Esophagus muscularis mucosa (tissue), 4 donors: ENCODE measurements at regions not wholly inside any gene's neighbourhood (a gene's known extent, or its start where the extent isn't known, plus 50 kb on each side); places are given as distances from the start of the nearest gene placed in this dataset.
"Not testable (repeated sequence)": the region's sequence is repeated elsewhere in the genome, so short reads cannot be mapped to it uniquely, and the experiment has no call there.

ENCODE experiments used
- DNase-seq: peaks from one replicate; pipeline ENCODE4 v3.0.0-alpha.2; 2017; ENCODE audit errors: extremely low spot score
- H3K27ac ChIP-seq, 4 donors: fragments of 200-600 bp; sonication (generic); replicated peaks in 1 of 4; 1 replicate in 3 of 4; 2 replicates in 1 of 4; pipeline ENCODE4 v1.5.1; 2016 to 2019; ENCODE audit warnings: mild to moderate bottlenecking in 1 of 4
- H3K27me3 ChIP-seq, 4 donors: fragments of 200-600 bp; sonication (generic); one replicate each; pipeline versions ENCODE4 v1.5.1 to v1.6.0; 2016 to 2019
- H3K36me3 ChIP-seq, 4 donors: fragments of 200-600 bp; sonication (generic); one replicate each; pipeline ENCODE4 v1.5.1; 2016 to 2019
- H3K4me1 ChIP-seq, 4 donors: fragments of 200-600 bp; sonication (generic); one replicate each; pipeline ENCODE4 v1.5.1; 2016 to 2019
- H3K4me3 ChIP-seq, 4 donors: fragments of 200-600 bp; sonication (generic); 1 replicate in 2 of 4; 2 replicates in 2 of 4; pipeline ENCODE4 v1.5.1; 2016 to 2019; ENCODE audit warnings: mild to moderate bottlenecking in 4 of 4, moderate library complexity in 1 of 4
- H3K9me3 ChIP-seq, 4 donors: fragments of 200-600 bp; sonication (generic); 1 replicate in 3 of 4; 2 replicates in 1 of 4; pipeline ENCODE4 v1.5.1; 2016 to 2019
- EP300 ChIP-seq: sonication (generic); formaldehyde crosslinking; IDR thresholded peaks from one replicate; pipeline ENCODE4 v1.6.1; 2017; ENCODE audit warnings: antibody characterized with exemption
- POLR2A ChIP-seq: fragments of 450-650 bp; IDR thresholded peaks from one replicate; pipeline ENCODE4 v1.6.1; 2017; ENCODE audit warnings: antibody characterized with exemption, moderate library complexity, mild to moderate bottlenecking, low read depth
- POLR2AphosphoS5 ChIP-seq, 2 donors: sonication (generic); formaldehyde crosslinking; IDR thresholded peaks; one replicate each; pipeline ENCODE4 v1.6.1; 2017; ENCODE audit warnings: antibody characterized with exemption in 2 of 2
- WGBS: methylation state at CpG from one replicate; pipeline ENCODE4 v1.1.5; 2018; 5-methylcytosine and 5-hydroxymethylcytosine counted together
- intact Hi-C: fragments of 100-400 bp; cut with DNase I; formaldehyde crosslinking; loops from one replicate; pipeline ENCODE4 v1.15.1; 2023
- TF ChIP-seq, protein P1 (sequence below), 3 experiments: fragments of 200-600 bp in 2 of 3; fragments of 450-650 bp in 1 of 3; sonication (generic) in 2 of 3; IDR thresholded peaks; one replicate each; pipeline ENCODE4 v1.5.1; 2017 to 2019; ENCODE audit warnings: antibody characterized with exemption in 3 of 3, mild to moderate bottlenecking in 2 of 3, moderate library complexity in 1 of 3

DNA sequence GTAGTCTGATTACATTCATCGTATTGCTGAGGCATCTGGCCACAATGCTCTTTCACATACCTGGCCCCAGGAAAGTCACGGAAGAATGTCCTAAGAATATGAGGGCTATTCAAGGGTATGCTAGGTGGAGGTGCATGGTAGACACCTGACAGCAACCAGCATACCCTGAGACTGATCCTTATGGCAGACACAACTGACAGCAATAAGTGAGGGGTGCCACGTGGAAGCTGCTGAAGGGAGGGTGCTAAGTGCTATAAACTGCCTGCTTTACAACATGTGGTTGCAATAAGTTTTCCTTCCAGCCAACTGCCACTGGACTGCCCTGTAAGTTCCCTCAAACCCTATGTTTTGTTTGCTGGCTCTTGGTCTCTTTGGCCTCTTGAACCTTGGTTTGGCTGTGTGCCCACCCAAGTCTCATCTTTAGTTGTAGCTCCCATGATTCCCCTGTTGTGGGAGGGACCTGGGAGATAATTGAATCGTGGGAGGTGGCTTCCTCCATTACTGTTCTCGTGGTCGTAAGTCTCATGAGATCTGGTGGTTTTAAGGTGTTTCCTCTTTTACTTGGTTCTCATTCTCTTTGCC is 201.3 kb upstream of the MOCS1 start:
- intact Hi-C loops = no loop called here
- Histone ChIP-seq H3K27ac (no peak overlapping the region), H3K4me1 (no peaks in the 10 kb centered on the region), H3K36me3 (no peaks in the 10 kb centered on the region), H3K9me3 (no peaks in the 10 kb centered on the region), H3K4me3 (no peak overlapping the region), H3K27me3 (no peaks in the 10 kb centered on the region)
- DNase-seq = no peak
- WGBS = 60% methylated on average over 5 of the region's 6 CpGs
- TF ChIP-seq POLR2AphosphoS5 (IDR thresholded peaks at IDR 0.05) (no peak), POLR2A (no peak), EP300 (no peak)
- TF ChIP-seq, protein P1, sequence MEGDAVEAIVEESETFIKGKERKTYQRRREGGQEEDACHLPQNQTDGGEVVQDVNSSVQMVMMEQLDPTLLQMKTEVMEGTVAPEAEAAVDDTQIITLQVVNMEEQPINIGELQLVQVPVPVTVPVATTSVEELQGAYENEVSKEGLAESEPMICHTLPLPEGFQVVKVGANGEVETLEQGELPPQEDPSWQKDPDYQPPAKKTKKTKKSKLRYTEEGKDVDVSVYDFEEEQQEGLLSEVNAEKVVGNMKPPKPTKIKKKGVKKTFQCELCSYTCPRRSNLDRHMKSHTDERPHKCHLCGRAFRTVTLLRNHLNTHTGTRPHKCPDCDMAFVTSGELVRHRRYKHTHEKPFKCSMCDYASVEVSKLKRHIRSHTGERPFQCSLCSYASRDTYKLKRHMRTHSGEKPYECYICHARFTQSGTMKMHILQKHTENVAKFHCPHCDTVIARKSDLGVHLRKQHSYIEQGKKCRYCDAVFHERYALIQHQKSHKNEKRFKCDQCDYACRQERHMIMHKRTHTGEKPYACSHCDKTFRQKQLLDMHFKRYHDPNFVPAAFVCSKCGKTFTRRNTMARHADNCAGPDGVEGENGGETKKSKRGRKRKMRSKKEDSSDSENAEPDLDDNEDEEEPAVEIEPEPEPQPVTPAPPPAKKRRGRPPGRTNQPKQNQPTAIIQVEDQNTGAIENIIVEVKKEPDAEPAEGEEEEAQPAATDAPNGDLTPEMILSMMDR (IDR thresholded peaks at IDR 0.05) = no peak

DNA sequence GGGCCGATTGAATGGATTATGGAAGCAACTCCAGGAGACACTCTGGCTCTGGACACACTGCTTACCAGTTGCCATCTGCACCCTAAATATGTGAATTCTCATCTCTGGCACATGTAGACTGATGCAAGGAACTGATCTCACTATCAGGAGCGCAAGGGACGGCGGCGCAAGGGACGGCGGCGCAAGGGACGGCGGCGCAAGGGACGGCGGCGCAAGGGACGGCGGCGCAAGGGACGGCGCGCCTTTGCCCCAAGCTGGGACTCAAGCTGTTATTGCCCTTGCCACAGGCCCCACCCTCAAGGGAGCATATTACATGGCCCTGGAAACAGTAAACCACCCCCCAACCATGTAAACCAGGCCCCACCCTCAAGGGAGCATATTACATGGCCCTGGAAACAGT is 199.7 kb upstream of the MOCS1 start:
- H3K4me3 ChIP-seq, H3K4me1 ChIP-seq, H3K27me3 ChIP-seq, H3K9me3 ChIP-seq, H3K36me3 ChIP-seq, H3K27ac ChIP-seq, intact Hi-C loops, DNase-seq: not testable (repeated sequence)
- WGBS = 88% methylated on average over 20 of the region's 20 CpGs

- Histone ChIP-seq H3K9me3 (no peaks in the 10 kb centered on the region), H3K36me3 (no peaks in the 10 kb centered on the region), H3K27ac (no peak overlapping the region), H3K4me1 (no peaks in the 10 kb centered on the region), H3K27me3 (no peaks in the 10 kb centered on the region), H3K4me3 (no peak overlapping the region)
- intact Hi-C loops = no loop called here
- DNase-seq = no peak
- no peak for TF ChIP-seq POLR2AphosphoS5 (IDR thresholded peaks at IDR 0.05)
- TF ChIP-seq POLR2A = no peak
- TF ChIP-seq, protein P1 (IDR thresholded peaks at IDR 0.05) = no peak
- no peak for TF ChIP-seq EP300
- WGBS = 70% methylated on average over 2 of the region's 2 CpGs
Measured at GRCh38 chr6:40131675-40132074, 197.4 kb upstream of the MOCS1 start.

DNA sequence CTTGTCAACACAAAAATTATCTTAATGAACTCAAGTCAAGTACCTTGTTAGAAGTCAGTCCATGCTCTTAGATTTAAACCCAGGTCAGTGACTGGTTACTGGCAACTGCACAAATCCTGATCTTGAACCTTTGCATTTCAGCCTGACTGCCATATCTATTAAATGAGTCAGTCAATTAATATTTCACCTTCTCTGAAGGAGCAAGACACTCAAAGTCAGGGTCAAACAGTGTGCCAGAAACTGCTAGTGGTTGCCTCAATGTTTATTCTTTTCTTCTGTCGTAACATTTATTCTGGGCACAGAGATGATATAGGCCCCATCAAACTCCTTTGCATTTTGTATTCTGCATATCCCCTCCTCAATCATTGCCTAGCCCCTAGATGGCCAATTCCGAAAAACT is 193.9 kb upstream of the MOCS1 start:
- 59% methylated on average over 2 of the region's 2 CpGs for WGBS

GRCh38 chr6:40125680-40126394 is 191.6 kb upstream of the MOCS1 start:
- H3K36me3 ChIP-seq = no peaks in the 10 kb centered on the region
- intact Hi-C loops = no loop called here
- TF ChIP-seq POLR2A = no peak
- TF ChIP-seq POLR2AphosphoS5 (IDR thresholded peaks at IDR 0.05) = no peak
- no peak for TF ChIP-seq EP300
- TF ChIP-seq, protein P1 (IDR thresholded peaks at IDR 0.05) = no peak
- H3K4me3 ChIP-seq = no peak overlapping the region
- 90% methylated on average over 3 of the region's 3 CpGs for WGBS
- H3K9me3 ChIP-seq = no peaks in the 10 kb centered on the region
- DNase-seq = no peak
- H3K4me1 ChIP-seq = no peaks in the 10 kb centered on the region
- no peak overlapping the region for H3K27ac ChIP-seq
- no peaks in the 10 kb centered on the region for H3K27me3 ChIP-seq

More for the DNA sequence above, 193.9 kb upstream of the MOCS1 start:
- H3K27ac ChIP-seq = no peak overlapping the region
- no peak overlapping the region for H3K4me3 ChIP-seq
- no peak for DNase-seq
- intact Hi-C loops = no loop called here
- no peaks in the 10 kb centered on the region for H3K36me3 ChIP-seq
- TF ChIP-seq POLR2A (no peak), EP300 (no peak), POLR2AphosphoS5 (IDR thresholded peaks at IDR 0.05) (no peak)
- TF ChIP-seq, protein P1 (IDR thresholded peaks at IDR 0.05) = no peak
- H3K4me1 ChIP-seq = no peaks in the 10 kb centered on the region
- H3K9me3 ChIP-seq = no peaks in the 10 kb centered on the region
- no peaks in the 10 kb centered on the region for H3K27me3 ChIP-seq
